GM19043 (cell line): ENCODE measurements at regions not wholly inside any gene's neighbourhood (a gene's known extent, or its start where the extent isn't known, plus 50 kb on each side); places are given as distances from the start of the nearest gene placed in this dataset.

ENCODE experiments used
- ATAC-seq: cut with Tn5 transposase; IDR thresholded peaks from one replicate; pipeline ENCODE4 v1.9.1; 2021; ENCODE audit warnings: low read depth; ENCODE audit not compliant: unreplicated experiment

- no peak for ATAC-seq
Measured at GRCh38 chr6:125693480-125693879, 56.0 kb upstream of the HEY2 start.

GRCh38 chr6:125699591-125699990, 49.8 kb upstream of the HEY2 start:
- ATAC-seq, result no peak
